HCT116 (cell line): ENCODE measurements at regions not wholly inside any gene's neighbourhood (a gene's known extent, or its start where the extent isn't known, plus 50 kb on each side); places are given as distances from the start of the nearest gene placed in this dataset.

Experiments used
- ATAC-seq: fragments of 200-7000 bp; cut with Tn5 transposase; 2 replicates; pipeline ENCODE4 v1.9.1; 2020; ENCODE audit warnings: mild to moderate bottlenecking, moderate library complexity
- BruUV-seq: library from RNA; stranded (reverse); fragments of 400-500 nt; replicated peaks from 2 replicates; lab custom pipeline; 2021; lab: Mats Ljungman, UMichigan
- CTCF ChIA-PET: fragments of 300-600 bp; sonication (Branson Sonifier 250); formaldehyde crosslinking; loops from one replicate; lab custom pipeline; 2021; ENCODE audit warnings: antibody characterized with exemption; lab: Charles Lee
- POLR2A ChIA-PET: fragments of 300-600, 350-600 bp; sonication (Branson Sonifier 250); formaldehyde crosslinking; loops from one replicate; lab custom pipeline; 2021; ENCODE audit warnings: antibody characterized with exemption; lab: Charles Lee
- RAD21 ChIA-PET, 2 experiments: fragments of 300-600 bp; sonication (Branson Sonifier 250); formaldehyde crosslinking; loops; one replicate each; lab custom pipeline; 2023; ENCODE audit warnings: low total read pairs in 2 of 2; ENCODE audit not compliant: uncharacterized antibody in 2 of 2, unreplicated experiment in 2 of 2, low non-redundant PET in 1 of 2; lab: Charles Lee
- DNase-seq: peaks from one replicate; pipeline ENCODE4 v3.0.0-alpha.2; 2010; ENCODE audit warnings: low read depth, low spot score
- H2AFZ ChIP-seq: fragments of 200-600 bp; shearing (Covaris generic), sonication (generic); 2 replicates; pipeline ENCODE4 v1.6.1; 2017; ENCODE audit warnings: low read depth, mixed run types, mixed read lengths, antibody characterized with exemption, low read length; ENCODE audit not compliant: poor library complexity, severe bottlenecking
- H3K27ac ChIP-seq: 2 replicates; pipeline ENCODE4 v1.5.1; 2012; ENCODE audit warnings: low read depth, low read length
- H3K27me3 ChIP-seq: fragments of 200-600 bp; sonication (generic); 2 replicates; pipeline ENCODE4 v1.6.1; 2016; ENCODE audit warnings: mixed run types, low read length, mixed read lengths; ENCODE audit not compliant: insufficient read depth
- H3K36me3 ChIP-seq, 2 experiments: fragments of 200-500 bp in 1 of 2; fragments of 200-600 bp in 1 of 2; sonication (Bioruptor generic) in 1 of 2; sonication (generic) in 1 of 2; 2 replicates each; pipeline versions ENCODE4 v1.5.1 to v1.6.1; 2014 to 2016; ENCODE audit warnings: low read length in 2 of 2, inconsistent platforms in 1 of 2, mixed read lengths in 1 of 2, mixed run types in 1 of 2; ENCODE audit not compliant: insufficient read depth in 2 of 2, control insufficient read depth in 1 of 2
- H3K4me1 ChIP-seq, 2 experiments: fragments of 200-600 bp in 1 of 2; sonication (generic) in 1 of 2; 2 replicates each; pipeline versions ENCODE4 v1.5.1 to v1.6.1; 2012 to 2017; ENCODE audit warnings: low read length in 2 of 2, inconsistent platforms in 1 of 2, mild to moderate bottlenecking in 1 of 2, mixed read lengths in 1 of 2, mixed run types in 1 of 2, moderate library complexity in 1 of 2; ENCODE audit not compliant: insufficient read depth in 2 of 2, control insufficient read depth in 1 of 2
- H3K4me2 ChIP-seq: fragments of 200-600 bp; sonication (generic); 2 replicates; pipeline ENCODE4 v1.6.1; 2017; ENCODE audit warnings: mixed run types, low read length, mixed read lengths
- H3K4me3 ChIP-seq, 2 experiments: fragments of 200-600 bp in 1 of 2; sonication (generic) in 1 of 2; replicated peaks in 1 of 2; 2 replicates each; pipeline ENCODE4 v1.5.1; 2011 to 2016; ENCODE audit warnings: low read length in 2 of 2, control low read depth in 1 of 2, low read depth in 1 of 2, mild to moderate bottlenecking in 1 of 2, mixed read lengths in 1 of 2, mixed run types in 1 of 2
- H3K79me2 ChIP-seq: fragments of 200-600 bp; sonication (generic); 2 replicates; pipeline ENCODE4 v1.6.1; 2017; ENCODE audit warnings: mild to moderate bottlenecking, mixed run types, low read length, moderate library complexity, mixed read lengths; ENCODE audit not compliant: insufficient read depth
- H3K9ac ChIP-seq: fragments of 200-600 bp; sonication (generic); 2 replicates; pipeline ENCODE4 v1.6.1; 2016; ENCODE audit warnings: low read length, mixed read lengths
- H3K9me2 ChIP-seq: fragments of 200-600 bp; sonication (generic), shearing (Covaris generic); 2 replicates; pipeline ENCODE4 v1.6.1; 2017; ENCODE audit warnings: mixed run types, mild to moderate bottlenecking, moderate library complexity; ENCODE audit not compliant: insufficient read depth
- H3K9me3 ChIP-seq, 2 experiments: fragments of 200-500 bp in 1 of 2; fragments of 200-600 bp in 1 of 2; sonication (Bioruptor generic) in 1 of 2; sonication (generic) in 1 of 2; 2 replicates each; pipeline ENCODE4 v1.6.1; 2014 to 2017; ENCODE audit warnings: low read length in 2 of 2, mixed read lengths in 2 of 2, inconsistent platforms in 1 of 2, low read depth in 1 of 2, mild to moderate bottlenecking in 1 of 2, mixed run types in 1 of 2, moderate library complexity in 1 of 2; ENCODE audit not compliant: control insufficient read depth in 1 of 2, insufficient read depth in 1 of 2
- H4K20me1 ChIP-seq: fragments of 200-600 bp; sonication (generic), shearing (Covaris generic); 2 replicates; pipeline ENCODE4 v1.6.1; 2017; ENCODE audit warnings: mixed run types, mild to moderate bottlenecking, moderate library complexity; ENCODE audit not compliant: insufficient read depth
- CBX3 ChIP-seq: IDR thresholded peaks from 2 replicates; pipeline ENCODE4 v1.6.1; 2012; ENCODE audit warnings: low read depth
- CEBPB ChIP-seq: IDR thresholded peaks from 2 replicates; pipeline ENCODE4 v1.6.1; 2012; ENCODE audit warnings: low read depth
- EGR1 ChIP-seq: IDR thresholded peaks from 2 replicates; pipeline ENCODE4 v1.6.1; 2012; ENCODE audit warnings: low read depth
- EZH2phosphoT487 ChIP-seq: fragments of 200-600 bp; IDR thresholded peaks from 2 replicates; pipeline ENCODE4 v1.6.1; 2018; ENCODE audit warnings: antibody characterized with exemption, borderline replicate concordance
- FOSL1 ChIP-seq: IDR thresholded peaks from 2 replicates; pipeline ENCODE4 v1.6.1; 2012; ENCODE audit warnings: low read depth
- JUND ChIP-seq: IDR thresholded peaks from 2 replicates; pipeline ENCODE4 v1.6.1; 2012
- POLR2A ChIP-seq: IDR thresholded peaks from 2 replicates; pipeline ENCODE4 v1.7.0; 2011; ENCODE audit warnings: borderline replicate concordance; ENCODE audit not compliant: insufficient read depth, insufficient read length; ENCODE audit errors: extremely low read depth
- POLR2AphosphoS5 ChIP-seq: IDR thresholded peaks from 2 replicates; pipeline ENCODE4 v1.6.1; 2011; ENCODE audit warnings: mild to moderate bottlenecking, low read depth, low read length, moderate library complexity
- RAD21 ChIP-seq: IDR thresholded peaks from 2 replicates; pipeline ENCODE4 v1.6.1; 2012; ENCODE audit warnings: low read depth, mild to moderate bottlenecking
- SIN3A ChIP-seq: IDR thresholded peaks from 2 replicates; pipeline ENCODE4 v1.6.1; 2012; ENCODE audit warnings: low read depth
- SP1 ChIP-seq: IDR thresholded peaks from 2 replicates; pipeline ENCODE4 v1.6.1; 2012; ENCODE audit warnings: low read depth
- ZFX ChIP-seq: fragments of 450-650 bp; IDR thresholded peaks from 2 replicates; pipeline ENCODE4 v1.6.1; 2017
- ZNF274 ChIP-seq: fragments of 200-500 bp; sonication (Bioruptor generic); IDR thresholded peaks from 2 replicates; pipeline ENCODE4 v1.6.1; 2014; ENCODE audit warnings: mild to moderate bottlenecking, low read depth, low read length, inconsistent platforms
- intact Hi-C: fragments of 100-400 bp; cut with micrococcal nuclease; formaldehyde crosslinking; loops from 2 replicates; pipeline ENCODE4 v1.10.0; 2022
- TF ChIP-seq, protein P1 (sequence below): IDR thresholded peaks from 2 replicates; pipeline ENCODE4 v1.6.1; 2012
- TF ChIP-seq, protein P2 (sequence below), 3 experiments: fragments of 200-600 bp in 1 of 3; sonication (generic) in 1 of 3; IDR thresholded peaks in 2 of 3; conservative IDR thresholded peaks in 1 of 3; 2 replicates each; pipeline ENCODE4 v1.5.1; 2012 to 2017; ENCODE audit warnings: low read depth in 2 of 3, low read length in 2 of 3, antibody characterized with exemption in 1 of 3, borderline replicate concordance in 1 of 3, control low read depth in 1 of 3, mild to moderate bottlenecking in 1 of 3, mixed read lengths in 1 of 3, mixed run types in 1 of 3, moderate library complexity in 1 of 3; ENCODE audit not compliant: insufficient read depth in 1 of 3
- TF ChIP-seq, protein P3 (sequence below): IDR thresholded peaks from 2 replicates; pipeline ENCODE4 v1.6.1; 2012; ENCODE audit warnings: low read depth
- TF ChIP-seq, protein P4 (sequence below): IDR thresholded peaks from 2 replicates; pipeline ENCODE4 v1.6.1; 2012
- TF ChIP-seq, protein P5 (sequence below): IDR thresholded peaks from 2 replicates; pipeline ENCODE4 v1.6.1; 2011; ENCODE audit warnings: mild to moderate bottlenecking, low read length, moderate library complexity; ENCODE audit not compliant: insufficient replicate concordance; ENCODE audit errors: extremely low read depth

DNA sequence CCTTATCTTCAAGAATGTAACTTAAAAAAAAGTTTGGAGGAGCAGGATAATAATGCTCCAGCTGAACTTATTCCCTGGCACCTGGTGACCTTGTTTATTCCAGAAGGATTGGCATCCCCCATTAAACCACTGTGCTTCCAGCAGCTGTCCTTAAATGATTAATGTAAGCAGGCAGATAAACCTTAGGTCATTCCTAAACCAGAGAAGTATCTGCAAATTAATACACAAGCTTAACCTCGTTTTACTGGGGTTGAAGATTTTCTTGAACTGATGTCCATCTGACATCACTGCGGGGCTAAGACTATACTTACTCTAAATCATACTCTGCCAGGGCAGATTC, 116.1 kb upstream of the PALS2 start:
- POLR2A ChIA-PET, result no interaction called here
- Histone ChIP-seq H3K9me2 (no peaks in the 10 kb centered on the region), H3K4me2 (no peak overlapping the region), H2AFZ (no peak overlapping the region), H3K4me3 (no peak overlapping the region), H3K4me1 (no peaks in the 10 kb centered on the region), H3K79me2 (no peaks in the 10 kb centered on the region), H3K36me3 (no peaks in the 10 kb centered on the region), H3K27ac (no peak overlapping the region), H3K9me3 (no peaks in the 10 kb centered on the region), H3K9ac (no peak overlapping the region), H3K27me3 (peaks cover 15% of the 10 kb centered on the region; the same call in 1 of the 2 replicates), H4K20me1 (no peaks in the 10 kb centered on the region)
- RAD21 ChIA-PET, result no interaction called here
- TF ChIP-seq, protein P1, sequence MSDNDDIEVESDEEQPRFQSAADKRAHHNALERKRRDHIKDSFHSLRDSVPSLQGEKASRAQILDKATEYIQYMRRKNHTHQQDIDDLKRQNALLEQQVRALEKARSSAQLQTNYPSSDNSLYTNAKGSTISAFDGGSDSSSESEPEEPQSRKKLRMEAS, result no peak
- TF ChIP-seq POLR2A, result no peak
- no peak for TF ChIP-seq FOSL1
- TF ChIP-seq, protein P2, sequence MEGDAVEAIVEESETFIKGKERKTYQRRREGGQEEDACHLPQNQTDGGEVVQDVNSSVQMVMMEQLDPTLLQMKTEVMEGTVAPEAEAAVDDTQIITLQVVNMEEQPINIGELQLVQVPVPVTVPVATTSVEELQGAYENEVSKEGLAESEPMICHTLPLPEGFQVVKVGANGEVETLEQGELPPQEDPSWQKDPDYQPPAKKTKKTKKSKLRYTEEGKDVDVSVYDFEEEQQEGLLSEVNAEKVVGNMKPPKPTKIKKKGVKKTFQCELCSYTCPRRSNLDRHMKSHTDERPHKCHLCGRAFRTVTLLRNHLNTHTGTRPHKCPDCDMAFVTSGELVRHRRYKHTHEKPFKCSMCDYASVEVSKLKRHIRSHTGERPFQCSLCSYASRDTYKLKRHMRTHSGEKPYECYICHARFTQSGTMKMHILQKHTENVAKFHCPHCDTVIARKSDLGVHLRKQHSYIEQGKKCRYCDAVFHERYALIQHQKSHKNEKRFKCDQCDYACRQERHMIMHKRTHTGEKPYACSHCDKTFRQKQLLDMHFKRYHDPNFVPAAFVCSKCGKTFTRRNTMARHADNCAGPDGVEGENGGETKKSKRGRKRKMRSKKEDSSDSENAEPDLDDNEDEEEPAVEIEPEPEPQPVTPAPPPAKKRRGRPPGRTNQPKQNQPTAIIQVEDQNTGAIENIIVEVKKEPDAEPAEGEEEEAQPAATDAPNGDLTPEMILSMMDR (IDR thresholded peaks at IDR 0.05 in 2 of 3, conservative IDR thresholded peaks at IDR 0.05 in 1 of 3; ENCODE audit: borderline replicate concordance in 1 of 3, insufficient read depth in 1 of 3, low read depth in 2 of 3, low read length in 2 of 3), result no peak
- TF ChIP-seq, protein P3, sequence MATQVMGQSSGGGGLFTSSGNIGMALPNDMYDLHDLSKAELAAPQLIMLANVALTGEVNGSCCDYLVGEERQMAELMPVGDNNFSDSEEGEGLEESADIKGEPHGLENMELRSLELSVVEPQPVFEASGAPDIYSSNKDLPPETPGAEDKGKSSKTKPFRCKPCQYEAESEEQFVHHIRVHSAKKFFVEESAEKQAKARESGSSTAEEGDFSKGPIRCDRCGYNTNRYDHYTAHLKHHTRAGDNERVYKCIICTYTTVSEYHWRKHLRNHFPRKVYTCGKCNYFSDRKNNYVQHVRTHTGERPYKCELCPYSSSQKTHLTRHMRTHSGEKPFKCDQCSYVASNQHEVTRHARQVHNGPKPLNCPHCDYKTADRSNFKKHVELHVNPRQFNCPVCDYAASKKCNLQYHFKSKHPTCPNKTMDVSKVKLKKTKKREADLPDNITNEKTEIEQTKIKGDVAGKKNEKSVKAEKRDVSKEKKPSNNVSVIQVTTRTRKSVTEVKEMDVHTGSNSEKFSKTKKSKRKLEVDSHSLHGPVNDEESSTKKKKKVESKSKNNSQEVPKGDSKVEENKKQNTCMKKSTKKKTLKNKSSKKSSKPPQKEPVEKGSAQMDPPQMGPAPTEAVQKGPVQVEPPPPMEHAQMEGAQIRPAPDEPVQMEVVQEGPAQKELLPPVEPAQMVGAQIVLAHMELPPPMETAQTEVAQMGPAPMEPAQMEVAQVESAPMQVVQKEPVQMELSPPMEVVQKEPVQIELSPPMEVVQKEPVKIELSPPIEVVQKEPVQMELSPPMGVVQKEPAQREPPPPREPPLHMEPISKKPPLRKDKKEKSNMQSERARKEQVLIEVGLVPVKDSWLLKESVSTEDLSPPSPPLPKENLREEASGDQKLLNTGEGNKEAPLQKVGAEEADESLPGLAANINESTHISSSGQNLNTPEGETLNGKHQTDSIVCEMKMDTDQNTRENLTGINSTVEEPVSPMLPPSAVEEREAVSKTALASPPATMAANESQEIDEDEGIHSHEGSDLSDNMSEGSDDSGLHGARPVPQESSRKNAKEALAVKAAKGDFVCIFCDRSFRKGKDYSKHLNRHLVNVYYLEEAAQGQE, result no peak
- TF ChIP-seq, protein P4, sequence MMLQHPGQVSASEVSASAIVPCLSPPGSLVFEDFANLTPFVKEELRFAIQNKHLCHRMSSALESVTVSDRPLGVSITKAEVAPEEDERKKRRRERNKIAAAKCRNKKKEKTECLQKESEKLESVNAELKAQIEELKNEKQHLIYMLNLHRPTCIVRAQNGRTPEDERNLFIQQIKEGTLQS, result no peak
- no peak for TF ChIP-seq CEBPB
- no peak for TF ChIP-seq SP1
- no peak for TF ChIP-seq ZFX
- no peak for TF ChIP-seq JUND
- no peak for TF ChIP-seq CBX3
- TF ChIP-seq POLR2AphosphoS5, result no peak
- TF ChIP-seq ZNF274, result no peak
- no peak for TF ChIP-seq EGR1
- TF ChIP-seq SIN3A, result no peak
- TF ChIP-seq, protein P5, sequence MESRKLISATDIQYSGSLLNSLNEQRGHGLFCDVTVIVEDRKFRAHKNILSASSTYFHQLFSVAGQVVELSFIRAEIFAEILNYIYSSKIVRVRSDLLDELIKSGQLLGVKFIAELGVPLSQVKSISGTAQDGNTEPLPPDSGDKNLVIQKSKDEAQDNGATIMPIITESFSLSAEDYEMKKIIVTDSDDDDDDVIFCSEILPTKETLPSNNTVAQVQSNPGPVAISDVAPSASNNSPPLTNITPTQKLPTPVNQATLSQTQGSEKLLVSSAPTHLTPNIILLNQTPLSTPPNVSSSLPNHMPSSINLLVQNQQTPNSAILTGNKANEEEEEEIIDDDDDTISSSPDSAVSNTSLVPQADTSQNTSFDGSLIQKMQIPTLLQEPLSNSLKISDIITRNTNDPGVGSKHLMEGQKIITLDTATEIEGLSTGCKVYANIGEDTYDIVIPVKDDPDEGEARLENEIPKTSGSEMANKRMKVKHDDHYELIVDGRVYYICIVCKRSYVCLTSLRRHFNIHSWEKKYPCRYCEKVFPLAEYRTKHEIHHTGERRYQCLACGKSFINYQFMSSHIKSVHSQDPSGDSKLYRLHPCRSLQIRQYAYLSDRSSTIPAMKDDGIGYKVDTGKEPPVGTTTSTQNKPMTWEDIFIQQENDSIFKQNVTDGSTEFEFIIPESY, result no peak
- no peak for TF ChIP-seq RAD21
- no peak for TF ChIP-seq EZH2phosphoT487
- no TSS peak for BruUV-seq
- ATAC-seq (no peak), DNase-seq (no peak)
- intact Hi-C loops, result no loop called here
- CTCF ChIA-PET, result no interaction called here
